Nephron (organoid): ENCODE measurements at regions not wholly inside any gene's neighbourhood (a gene's known extent, or its start where the extent isn't known, plus 50 kb on each side); places are given as distances from the start of the nearest gene placed in this dataset.

Experiments used
- H3K27ac Mint-ChIP-seq, 3 experiments: 2 replicates each; pipeline ENCODE4 v1.8.0; 2020; ENCODE audit warnings: mixed read lengths in 3 of 3, mild to moderate bottlenecking in 2 of 3, moderate library complexity in 1 of 3
- H3K27me3 Mint-ChIP-seq: 2 replicates; pipeline ENCODE4 v1.8.0; 2021; ENCODE audit warnings: low read depth, mild to moderate bottlenecking, moderate library complexity, mixed read lengths
- H3K36me3 Mint-ChIP-seq: 2 replicates; pipeline ENCODE4 v1.8.0; 2020; ENCODE audit warnings: low read depth, mixed read lengths
- H3K4me1 Mint-ChIP-seq: 2 replicates; pipeline ENCODE4 v1.8.0; 2020; ENCODE audit warnings: mixed read lengths
- H3K4me3 Mint-ChIP-seq, 3 experiments: 2 replicates each; pipeline ENCODE4 v1.8.0; 2020; ENCODE audit warnings: mild to moderate bottlenecking in 3 of 3, mixed read lengths in 3 of 3, moderate library complexity in 2 of 3
- H3K9me3 Mint-ChIP-seq: 2 replicates; pipeline ENCODE4 v1.8.0; 2020; ENCODE audit warnings: mixed read lengths
- CTCF ChIP-seq, 3 experiments: fragments of 200-600 bp; sonication (generic); IDR thresholded peaks; one replicate each; pipeline ENCODE4 v1.5.0; 2021; ENCODE audit warnings: antibody characterized with exemption in 3 of 3; ENCODE audit not compliant: unreplicated experiment in 3 of 3

GRCh38 chr7:125025620-125026019 is 96.0 kb upstream of the POT1 start:
- Mint-ChIP-seq H3K36me3 (no peaks in the 10 kb centered on the region), H3K4me1 (no peaks in the 10 kb centered on the region), H3K27ac (no peak overlapping the region), H3K4me3 (no peak overlapping the region), H3K27me3 (no peaks in the 10 kb centered on the region), H3K9me3 (no peaks in the 10 kb centered on the region)
- no peak for TF ChIP-seq CTCF (IDR thresholded peaks at IDR 0.05; ENCODE audit: unreplicated experiment in 3 of 3)

- no peak overlapping the region for H3K4me3 Mint-ChIP-seq
- no peaks in the 10 kb centered on the region for H3K27me3 Mint-ChIP-seq
- H3K27ac Mint-ChIP-seq, result no peak overlapping the region
- H3K9me3 Mint-ChIP-seq, result no peaks in the 10 kb centered on the region
- H3K4me1 Mint-ChIP-seq, result no peaks in the 10 kb centered on the region
- TF ChIP-seq CTCF (IDR thresholded peaks at IDR 0.05; ENCODE audit: unreplicated experiment in 3 of 3), result no peak
- H3K36me3 Mint-ChIP-seq, result no peaks in the 10 kb centered on the region
Observed at GRCh38 chr7:125020801-125021200, 91.2 kb upstream of the POT1 start.

- no peaks in the 10 kb centered on the region for H3K36me3 Mint-ChIP-seq
- no peaks in the 10 kb centered on the region for H3K4me1 Mint-ChIP-seq
- H3K9me3 Mint-ChIP-seq, result no peaks in the 10 kb centered on the region
- no peak for TF ChIP-seq CTCF (IDR thresholded peaks at IDR 0.05; ENCODE audit: unreplicated experiment in 3 of 3)
- H3K27ac Mint-ChIP-seq, result no peak overlapping the region
- no peaks in the 10 kb centered on the region for H3K27me3 Mint-ChIP-seq
- H3K4me3 Mint-ChIP-seq, result no peak overlapping the region
Observed at GRCh38 chr7:125010540-125010939, 80.9 kb upstream of the POT1 start.

GRCh38 chr7:124996778-124997177 is 67.2 kb upstream of the POT1 start:
- no peak overlapping the region for H3K4me3 Mint-ChIP-seq
- TF ChIP-seq CTCF (IDR thresholded peaks at IDR 0.05; ENCODE audit: unreplicated experiment in 3 of 3), result no peak

GRCh38 chr7:124992851-124993562 is 63.4 kb upstream of the POT1 start:
- H3K36me3 Mint-ChIP-seq, result no peaks in the 10 kb centered on the region
- no peaks in the 10 kb centered on the region for H3K27me3 Mint-ChIP-seq
- no peak overlapping the region for H3K27ac Mint-ChIP-seq
- no peak for TF ChIP-seq CTCF (IDR thresholded peaks at IDR 0.05; ENCODE audit: unreplicated experiment in 3 of 3)
- no peak overlapping the region for H3K4me3 Mint-ChIP-seq
- H3K4me1 Mint-ChIP-seq, result no peaks in the 10 kb centered on the region
- no peaks in the 10 kb centered on the region for H3K9me3 Mint-ChIP-seq

More at GRCh38 chr7:124996778-124997177, 67.2 kb upstream of the POT1 start:
- Mint-ChIP-seq H3K27me3 (no peaks in the 10 kb centered on the region), H3K4me1 (no peaks in the 10 kb centered on the region), H3K36me3 (no peaks in the 10 kb centered on the region), H3K27ac (no peak overlapping the region), H3K9me3 (peaks cover 3% of the 10 kb centered on the region)

GRCh38 chr7:124989911-124990310 is 60.3 kb upstream of the POT1 start:
- Mint-ChIP-seq H3K27me3 (no peaks in the 10 kb centered on the region), H3K27ac (no peak overlapping the region), H3K36me3 (no peaks in the 10 kb centered on the region), H3K4me3 (no peak overlapping the region), H3K4me1 (no peaks in the 10 kb centered on the region), H3K9me3 (no peaks in the 10 kb centered on the region)
- TF ChIP-seq CTCF (IDR thresholded peaks at IDR 0.05; ENCODE audit: unreplicated experiment in 3 of 3), result no peak
